Breast epithelium (tissue), 3 donors: ENCODE measurements at regions not wholly inside any gene's neighbourhood (a gene's known extent, or its start where the extent isn't known, plus 50 kb on each side); places are given as distances from the start of the nearest gene placed in this dataset.

ENCODE experiments used
- CTCF ChIP-seq, 3 donors: fragments of 450-650 bp; IDR thresholded peaks; one replicate each; pipeline ENCODE4 v1.5.1; 2016 to 2017; ENCODE audit warnings: antibody characterized with exemption in 3 of 3, mild to moderate bottlenecking in 3 of 3, moderate library complexity in 3 of 3
- POLR2A ChIP-seq: fragments of 450-650 bp; IDR thresholded peaks from one replicate; pipeline ENCODE4 v1.6.1; 2016; ENCODE audit warnings: antibody characterized with exemption, mild to moderate bottlenecking, moderate library complexity
- POLR2AphosphoS5 ChIP-seq, 3 donors: sonication (generic); formaldehyde crosslinking; IDR thresholded peaks; one replicate each; pipeline ENCODE4 v1.6.1; 2017; ENCODE audit warnings: antibody characterized with exemption in 3 of 3

- TF ChIP-seq CTCF (IDR thresholded peaks at IDR 0.05): no peak
- TF ChIP-seq POLR2AphosphoS5 (IDR thresholded peaks at IDR 0.05): no peak
- TF ChIP-seq POLR2A: no peak
Measured at GRCh38 chr12:19749906-19750574, 310.7 kb downstream of the AEBP2 start.
